ENCODE measurements at regions not wholly inside any gene's neighbourhood (a gene's known extent, or its start where the extent isn't known, plus 50 kb on each side); places are given as distances from the start of the nearest gene placed in this dataset.
"Not testable (repeated sequence)": the region's sequence is repeated elsewhere in the genome, so short reads cannot be mapped to it uniquely, and the experiment has no call there.

DNA sequence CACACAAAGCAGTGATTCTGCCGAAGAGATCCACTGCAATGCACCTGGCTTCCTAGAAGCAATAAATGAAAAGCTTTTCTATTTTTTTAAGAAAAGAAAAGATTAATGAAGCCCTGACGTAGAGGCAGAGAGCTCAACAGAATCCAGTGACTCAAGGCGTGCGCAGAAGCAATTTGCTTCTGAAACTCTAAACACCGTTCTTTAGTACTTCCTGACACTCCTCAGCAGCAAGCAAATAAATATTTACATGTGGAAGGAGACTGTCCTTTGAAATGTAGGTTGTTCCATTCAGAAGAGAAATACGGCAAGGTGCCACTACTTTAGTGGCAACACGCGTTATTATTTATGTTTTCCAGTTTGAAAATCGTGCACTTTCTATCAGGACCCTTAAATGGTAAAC, 126.2 kb upstream of the ZNF516 start:
- TF ChIP-seq ZNF274 (IDR thresholded peaks at IDR 0.05; ENCODE audit: low read depth, low read length): no peak
- no peak overlapping the region for H3K4me3 ChIP-seq (ENCODE audit: low read length)

- no peak for TF ChIP-seq ZNF274 (IDR thresholded peaks at IDR 0.05; ENCODE audit: low read depth, low read length)
- no peak overlapping the region for H3K4me3 ChIP-seq (ENCODE audit: low read length)
Measured at GRCh38 chr18:76620321-76621170, 125.5 kb upstream of the ZNF516 start.

DNA sequence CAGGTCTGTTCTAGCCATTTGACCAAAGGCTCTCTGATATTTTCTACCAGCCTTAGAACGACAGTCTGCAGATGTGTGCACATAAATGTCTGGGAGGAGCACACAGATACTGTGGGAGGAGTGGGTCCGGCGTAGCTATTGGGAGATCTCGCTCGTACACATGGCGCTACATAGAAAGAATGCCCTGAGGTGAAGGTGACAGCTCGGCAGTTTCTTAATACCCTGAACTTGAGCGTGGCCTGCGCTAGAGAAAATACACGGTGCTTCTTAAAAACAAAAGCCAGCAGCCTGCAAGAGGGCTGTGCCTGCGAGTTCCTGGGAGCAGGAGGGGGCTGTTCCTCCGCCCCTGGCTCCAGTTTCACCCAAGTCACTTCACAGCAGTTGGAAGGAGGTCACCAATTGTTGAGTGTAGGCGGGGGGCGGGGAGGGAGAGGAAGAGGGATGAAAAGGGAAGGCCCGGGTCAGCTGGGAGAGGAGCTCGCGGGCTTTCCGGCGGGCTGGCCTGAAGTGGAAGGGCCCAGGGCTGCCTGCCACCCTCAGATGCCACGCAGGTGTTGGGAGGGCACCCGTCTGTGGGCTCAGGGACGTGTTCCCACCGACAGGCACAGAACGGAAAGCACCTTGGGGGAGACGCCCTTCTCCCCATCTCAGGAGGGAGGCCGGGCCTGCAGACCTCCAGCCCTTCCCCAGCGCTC, 124.7 kb upstream of the ZNF516 start:
- TF ChIP-seq ZNF274 (IDR thresholded peaks at IDR 0.05; ENCODE audit: low read depth, low read length): no peak
- no peak overlapping the region for H3K4me3 ChIP-seq (ENCODE audit: low read length)

DNA sequence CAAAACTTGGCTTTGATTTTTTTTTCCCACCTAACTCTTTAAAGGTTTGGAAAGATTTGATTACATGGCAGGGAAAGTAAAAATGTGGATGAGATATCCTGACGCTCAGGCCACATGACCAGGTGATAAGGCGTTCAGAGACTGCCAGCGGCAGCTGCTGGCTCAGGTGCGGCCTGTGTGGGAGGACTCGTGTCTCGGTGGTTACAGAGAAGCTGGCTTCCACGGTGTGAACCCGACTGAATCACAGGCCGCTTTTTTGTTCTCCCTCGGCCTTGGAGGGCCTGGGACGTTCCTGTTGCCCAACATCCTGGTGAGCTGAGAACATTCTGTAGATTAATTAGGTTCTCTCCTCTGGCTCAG, 124.2 kb upstream of the ZNF516 start:
- no peak for TF ChIP-seq ZNF274 (IDR thresholded peaks at IDR 0.05; ENCODE audit: low read depth, low read length)

DNA sequence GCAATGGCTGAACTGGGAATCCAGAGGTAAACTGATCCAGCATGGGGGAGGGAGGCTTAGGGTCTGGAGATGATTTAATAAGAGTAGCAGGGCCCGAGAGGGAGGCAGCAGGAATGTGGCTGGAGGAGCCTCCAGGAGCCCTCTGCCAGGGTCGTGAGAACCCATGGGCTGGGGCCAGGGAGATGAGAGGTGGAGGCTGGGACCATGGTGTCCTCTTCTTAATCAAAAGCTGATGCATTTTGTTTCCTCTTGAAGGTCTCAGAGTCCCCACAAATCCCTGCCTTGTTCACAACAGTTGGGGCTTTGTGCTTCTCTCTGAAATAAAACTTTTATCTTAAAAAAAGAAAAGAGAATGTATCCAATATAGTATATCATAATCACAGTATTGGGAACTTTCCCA, 123.7 kb upstream of the ZNF516 start:
- no peak for TF ChIP-seq ZNF274 (IDR thresholded peaks at IDR 0.05; ENCODE audit: low read depth, low read length)

More for the DNA sequence above, 124.2 kb upstream of the ZNF516 start:
- H3K4me3 ChIP-seq (ENCODE audit: low read length): no peak overlapping the region

DNA sequence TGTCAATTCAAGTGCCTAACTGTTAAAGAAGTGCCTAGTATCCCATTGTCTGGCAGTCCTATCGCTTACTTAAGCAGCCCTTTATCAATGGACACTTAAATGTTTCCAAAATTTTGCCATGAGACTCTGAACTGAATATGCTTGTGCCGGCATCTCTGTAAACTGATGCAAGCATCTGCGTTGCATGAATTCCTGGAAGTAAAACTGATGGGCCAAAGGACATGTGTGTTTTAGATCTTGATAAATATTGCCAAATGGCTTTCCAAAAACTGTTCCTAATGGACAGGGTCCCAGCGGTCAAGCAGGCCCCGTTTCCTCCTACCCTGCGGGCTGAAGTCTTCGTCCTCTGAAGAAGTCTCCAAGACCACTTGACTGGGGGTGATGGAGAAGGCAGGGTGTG, 121.3 kb upstream of the ZNF516 start:
- no peak for TF ChIP-seq ZNF274 (IDR thresholded peaks at IDR 0.05; ENCODE audit: low read depth, low read length)
- H3K4me3 ChIP-seq (ENCODE audit: low read length): no peak overlapping the region

More for the DNA sequence above, 123.7 kb upstream of the ZNF516 start:
- no peak overlapping the region for H3K4me3 ChIP-seq (ENCODE audit: low read length)

- no peak overlapping the region for H3K4me3 ChIP-seq (ENCODE audit: low read length)
- TF ChIP-seq ZNF274 (IDR thresholded peaks at IDR 0.05; ENCODE audit: low read depth, low read length): no peak
Measured at GRCh38 chr18:76615065-76615733, 120.2 kb upstream of the ZNF516 start.

GRCh38 chr18:76613755-76614120, 118.7 kb upstream of the ZNF516 start:
- no peak overlapping the region for H3K4me3 ChIP-seq (ENCODE audit: low read length)
- no peak for TF ChIP-seq ZNF274 (IDR thresholded peaks at IDR 0.05; ENCODE audit: low read depth, low read length)

DNA sequence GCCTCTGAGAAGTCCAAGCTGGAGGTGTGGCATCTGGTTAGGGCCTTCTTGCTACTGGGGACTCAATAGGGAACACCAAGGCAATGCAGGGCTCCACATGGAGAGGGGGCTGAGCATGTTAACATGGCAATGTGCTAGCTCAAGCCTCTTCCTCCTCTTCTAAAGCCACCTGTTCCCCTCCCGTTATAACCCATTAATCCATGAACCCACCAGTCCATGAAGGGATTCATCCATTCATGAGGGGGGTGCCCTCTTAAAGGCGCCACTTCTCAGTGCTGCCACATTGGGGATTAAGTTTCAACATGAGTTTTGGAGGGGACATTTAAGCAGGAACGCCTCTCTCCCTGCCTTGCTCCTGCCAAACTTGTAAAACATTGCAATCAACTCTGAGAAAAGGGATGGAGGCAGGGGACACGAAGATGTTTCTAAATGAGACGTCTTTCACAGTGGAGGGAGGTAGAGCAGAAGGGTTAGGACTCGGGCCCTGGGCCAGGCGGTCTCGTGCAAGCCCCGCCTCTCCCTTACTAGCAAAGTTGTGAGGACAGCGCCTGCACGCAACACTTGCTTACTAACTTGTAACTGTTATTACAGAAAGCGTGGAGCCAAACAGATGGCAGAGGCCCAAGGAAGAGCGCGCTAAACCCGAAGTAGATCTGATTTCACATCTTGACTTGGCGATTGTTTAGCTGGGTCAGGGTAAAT, 118.2 kb upstream of the ZNF516 start:
- no peak overlapping the region for H3K4me3 ChIP-seq (ENCODE audit: low read length)
- no peak for TF ChIP-seq ZNF274 (IDR thresholded peaks at IDR 0.05; ENCODE audit: low read depth, low read length)

DNA sequence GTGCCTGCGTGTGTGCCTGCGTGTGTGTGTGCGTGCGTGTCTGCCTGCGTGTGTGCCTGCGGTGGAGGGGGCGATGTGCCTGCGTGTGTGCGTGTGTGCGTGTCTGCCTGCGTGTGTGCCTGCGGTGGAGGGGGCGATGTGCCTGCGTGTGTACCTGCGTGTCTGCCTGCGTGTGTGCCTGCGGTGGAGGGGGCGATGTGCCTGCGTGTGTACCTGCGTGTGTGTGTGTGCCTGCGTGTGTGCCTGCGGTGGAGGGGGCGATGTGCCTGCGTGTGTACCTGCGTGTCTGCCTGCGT, 116.7 kb upstream of the ZNF516 start:
- not testable (repeated sequence) for H3K4me3 ChIP-seq (ENCODE audit: low read length)

GRCh38 chr18:76610933-76611749, 116.1 kb upstream of the ZNF516 start:
- H3K4me3 ChIP-seq (ENCODE audit: low read length): no peak overlapping the region
- no peak for TF ChIP-seq ZNF274 (IDR thresholded peaks at IDR 0.05; ENCODE audit: low read depth, low read length)

DNA sequence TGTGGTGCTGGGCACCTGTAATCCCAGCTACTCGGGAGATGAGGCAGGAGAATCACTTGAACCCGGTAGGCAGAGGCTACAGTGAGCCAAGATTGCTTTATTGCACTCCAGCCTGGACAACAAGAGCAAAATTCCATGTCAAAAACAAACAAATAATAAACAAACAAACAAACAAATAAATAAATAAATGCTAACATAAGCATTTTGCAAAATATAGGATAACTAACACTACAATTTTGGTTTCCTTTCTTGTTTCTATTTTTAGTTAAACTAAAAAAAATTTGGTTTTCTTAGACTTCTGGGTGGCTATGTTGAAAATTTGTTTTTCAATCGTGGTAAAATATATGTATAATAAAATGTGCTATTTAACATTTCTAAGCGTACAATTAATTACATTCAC, 115.0 kb upstream of the ZNF516 start:
- no peak for TF ChIP-seq ZNF274 (IDR thresholded peaks at IDR 0.05; ENCODE audit: low read depth, low read length)
- H3K4me3 ChIP-seq (ENCODE audit: low read length): no peak overlapping the region

GRCh38 chr18:76605341-76605929, 110.4 kb upstream of the ZNF516 start:
- H3K4me3 ChIP-seq (ENCODE audit: low read length): no peak overlapping the region
- TF ChIP-seq ZNF274 (IDR thresholded peaks at IDR 0.05; ENCODE audit: low read depth, low read length): no peak

DNA sequence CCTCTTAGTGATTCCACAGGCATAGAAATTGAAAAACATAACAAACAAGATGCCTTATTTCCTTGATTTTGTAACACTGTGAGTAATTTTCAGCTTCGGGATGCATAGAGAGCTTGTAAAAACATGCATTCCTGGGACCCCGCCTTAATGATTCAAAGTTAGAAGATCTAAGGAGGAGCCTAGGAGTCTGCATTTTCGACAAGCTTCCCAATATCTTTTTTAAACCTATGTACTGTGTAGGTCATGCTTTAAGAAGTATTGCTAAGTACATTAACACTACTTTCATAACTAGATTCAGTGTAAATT, 109.8 kb upstream of the ZNF516 start:
- no peak for TF ChIP-seq ZNF274 (IDR thresholded peaks at IDR 0.05; ENCODE audit: low read depth, low read length)
- H3K4me3 ChIP-seq (ENCODE audit: low read length): no peak overlapping the region
